Eye (tissue), 1 donor: ENCODE measurements at regions not wholly inside any gene's neighbourhood (a gene's known extent, or its start where the extent isn't known, plus 50 kb on each side); places are given as distances from the start of the nearest gene placed in this dataset.

ENCODE experiments used
- DNase-seq: peaks from one replicate; pipeline ENCODE4 v3.0.0-alpha.2; 2015

GRCh38 chr5:129342796-129343195, 117.3 kb upstream of the ADAMTS19 start:
- DNase-seq, result no peak

- DNase-seq, result no peak
Measured at GRCh38 chr5:129345213-129345924, 114.7 kb upstream of the ADAMTS19 start.

- no peak for DNase-seq
Measured at GRCh38 chr5:129356846-129357245, 103.3 kb upstream of the ADAMTS19 start.

- DNase-seq, result no peak
Measured at GRCh38 chr5:129358069-129358468, 102.0 kb upstream of the ADAMTS19 start.

GRCh38 chr5:129359450-129359849, 100.6 kb upstream of the ADAMTS19 start:
- no peak for DNase-seq

- peak; percentile 8 for DNase-seq
Measured at GRCh38 chr5:129361441-129362025, 98.6 kb upstream of the ADAMTS19 start.

- DNase-seq, result peak; percentile 3
Measured at GRCh38 chr5:129362456-129362855, 97.6 kb upstream of the ADAMTS19 start.

GRCh38 chr5:129363991-129364390, 96.1 kb upstream of the ADAMTS19 start:
- DNase-seq, result no peak

- no peak for DNase-seq
Measured at GRCh38 chr5:129367883-129368282, 92.2 kb upstream of the ADAMTS19 start.

GRCh38 chr5:129372025-129372424, 88.1 kb upstream of the ADAMTS19 start:
- DNase-seq, result peak; percentile 8

GRCh38 chr5:129377504-129377903, 82.6 kb upstream of the ADAMTS19 start:
- DNase-seq, result no peak

GRCh38 chr5:129378961-129379360, 81.1 kb upstream of the ADAMTS19 start:
- DNase-seq, result no peak

GRCh38 chr5:129379406-129379805, 80.7 kb upstream of the ADAMTS19 start:
- DNase-seq, result no peak

- DNase-seq, result no peak
Measured at GRCh38 chr5:129382921-129383672, 77.0 kb upstream of the ADAMTS19 start.

GRCh38 chr5:129384193-129384592, 75.9 kb upstream of the ADAMTS19 start:
- no peak for DNase-seq

GRCh38 chr5:129384736-129385135, 75.4 kb upstream of the ADAMTS19 start:
- DNase-seq, result no peak

- no peak for DNase-seq
Measured at GRCh38 chr5:129387944-129388343, 72.2 kb upstream of the ADAMTS19 start.

- no peak for DNase-seq
Measured at GRCh38 chr5:129392681-129393080, 67.4 kb upstream of the ADAMTS19 start.

GRCh38 chr5:129395247-129395646, 64.9 kb upstream of the ADAMTS19 start:
- DNase-seq, result no peak

- DNase-seq, result no peak
Measured at GRCh38 chr5:129398026-129398678, 61.9 kb upstream of the ADAMTS19 start.

- DNase-seq, result no peak
Measured at GRCh38 chr5:129399069-129399468, 61.0 kb upstream of the ADAMTS19 start.

GRCh38 chr5:129400395-129400983, 59.6 kb upstream of the ADAMTS19 start:
- no peak for DNase-seq

GRCh38 chr5:129405222-129405621, 54.9 kb upstream of the ADAMTS19 start:
- no peak for DNase-seq
